Astrocyte of the spinal cord (primary cell): ENCODE measurements at regions not wholly inside any gene's neighbourhood (a gene's known extent, or its start where the extent isn't known, plus 50 kb on each side); places are given as distances from the start of the nearest gene placed in this dataset.

ENCODE experiments used
- DNase-seq: peaks from one replicate; pipeline ENCODE4 v3.0.0; 2011; ENCODE audit warnings: low read depth, low spot score
- H3K4me3 ChIP-seq: 2 replicates; pipeline ENCODE4 v1.5.1; 2011; ENCODE audit warnings: low read depth, mild to moderate bottlenecking, low read length, moderate library complexity
- CTCF ChIP-seq: IDR thresholded peaks from 2 replicates; pipeline ENCODE4 v1.5.1; 2012; ENCODE audit warnings: low read depth, mild to moderate bottlenecking, low read length, inconsistent platforms
- in situ Hi-C: cut with HindIII; loops from 2 replicates; pipeline ENCODE4 v1.10.0; 2017; ENCODE audit warnings: low sequenced_read_pairs

GRCh38 chr2:191537921-191538320 lies 140.0 kb upstream of the NABP1 start:
- no peak for TF ChIP-seq CTCF
- in situ Hi-C loops: no loop called here

GRCh38 chr2:191538334-191538903 lies 139.5 kb upstream of the NABP1 start:
- in situ Hi-C loops: no loop called here
- no peak for TF ChIP-seq CTCF
- no peak for DNase-seq
- no peak overlapping the region for H3K4me3 ChIP-seq

More at GRCh38 chr2:191537921-191538320, 140.0 kb upstream of the NABP1 start:
- H3K4me3 ChIP-seq: no peak overlapping the region
- no peak for DNase-seq

GRCh38 chr2:191539068-191539467 lies 138.9 kb upstream of the NABP1 start:
- no peak overlapping the region for H3K4me3 ChIP-seq
- peak; percentile 66 for TF ChIP-seq CTCF
- in situ Hi-C loops: no loop called here
- peak; percentile 26 for DNase-seq

- no peak overlapping the region for H3K4me3 ChIP-seq
- no peak for DNase-seq
- no peak for TF ChIP-seq CTCF
- in situ Hi-C loops: no loop called here
These were observed 137.3 kb upstream of the NABP1 start for GRCh38 chr2:191540681-191541080.

- no peak overlapping the region for H3K4me3 ChIP-seq
- in situ Hi-C loops: no loop called here
- no peak for DNase-seq
- no peak for TF ChIP-seq CTCF
These were observed 134.2 kb upstream of the NABP1 start for GRCh38 chr2:191543708-191544107.

- H3K4me3 ChIP-seq: no peak overlapping the region
- in situ Hi-C loops: no loop called here
- no peak for TF ChIP-seq CTCF
- DNase-seq: no peak
These were observed 133.4 kb upstream of the NABP1 start for GRCh38 chr2:191544461-191545062.
